GM18873 (cell line): ENCODE measurements at regions not wholly inside any gene's neighbourhood (a gene's known extent, or its start where the extent isn't known, plus 50 kb on each side); places are given as distances from the start of the nearest gene placed in this dataset.
"Not testable (repeated sequence)": the region's sequence is repeated elsewhere in the genome, so short reads cannot be mapped to it uniquely, and the experiment has no call there.

ENCODE experiments used
- ATAC-seq: cut with Tn5 transposase; IDR thresholded peaks from one replicate; pipeline ENCODE4 v1.9.1; 2021; ENCODE audit warnings: mild to moderate bottlenecking, moderate library complexity, moderate number of reproducible peaks; ENCODE audit not compliant: unreplicated experiment, low FRiP score

- peak; percentile 35 for ATAC-seq
Observed at GRCh38 chr10:29734962-29735627, 100.3 kb upstream of the SVIL start.

GRCh38 chr10:29734640-29734961 is 99.8 kb upstream of the SVIL start:
- no peak for ATAC-seq

GRCh38 chr10:29733323-29733722 is 98.6 kb upstream of the SVIL start:
- ATAC-seq = no peak

GRCh38 chr10:29732918-29733317 is 98.1 kb upstream of the SVIL start:
- no peak for ATAC-seq

- ATAC-seq = no peak
Observed at GRCh38 chr10:29731760-29732159, 97.0 kb upstream of the SVIL start.

GRCh38 chr10:29730969-29731368 is 96.2 kb upstream of the SVIL start:
- ATAC-seq = no peak

- no peak for ATAC-seq
Observed at GRCh38 chr10:29730458-29730857, 95.7 kb upstream of the SVIL start.

- no peak for ATAC-seq
Observed at GRCh38 chr10:29728541-29729049, 93.8 kb upstream of the SVIL start.

- ATAC-seq = not testable (repeated sequence)
Observed at GRCh38 chr10:29725927-29726326, 91.2 kb upstream of the SVIL start.

GRCh38 chr10:29725133-29725720 is 90.5 kb upstream of the SVIL start:
- ATAC-seq = no peak

GRCh38 chr10:29723726-29724125 is 89.0 kb upstream of the SVIL start:
- ATAC-seq = no peak

GRCh38 chr10:29722777-29723176 is 88.0 kb upstream of the SVIL start:
- ATAC-seq = no peak

- ATAC-seq = no peak
Observed at GRCh38 chr10:29720149-29720548, 85.4 kb upstream of the SVIL start.

GRCh38 chr10:29719281-29719675 is 84.5 kb upstream of the SVIL start:
- no peak for ATAC-seq

- no peak for ATAC-seq
Observed at GRCh38 chr10:29715296-29715695, 80.5 kb upstream of the SVIL start.

- no peak for ATAC-seq
Observed at GRCh38 chr10:29714096-29714874, 79.5 kb upstream of the SVIL start.

- ATAC-seq = no peak
Observed at GRCh38 chr10:29713450-29713849, 78.7 kb upstream of the SVIL start.

- no peak for ATAC-seq
Observed at GRCh38 chr10:29712108-29712507, 77.3 kb upstream of the SVIL start.

- ATAC-seq = no peak
Observed at GRCh38 chr10:29710128-29710527, 75.4 kb upstream of the SVIL start.

GRCh38 chr10:29709484-29710002 is 74.8 kb upstream of the SVIL start:
- no peak for ATAC-seq

- ATAC-seq = no peak
Observed at GRCh38 chr10:29703271-29703670, 68.5 kb upstream of the SVIL start.
